Activated CD8-positive, alpha-beta T cell treated with anti-CD3 and anti-CD28 coated beads for 36 hours (primary cell): ENCODE measurements at regions not wholly inside any gene's neighbourhood (a gene's known extent, or its start where the extent isn't known, plus 50 kb on each side); places are given as distances from the start of the nearest gene placed in this dataset.
"Not testable (repeated sequence)": the region's sequence is repeated elsewhere in the genome, so short reads cannot be mapped to it uniquely, and the experiment has no call there.

Source experiments
- ATAC-seq: fragments of 200-7000 bp; cut with Tn5 transposase; one replicate; pipeline ENCODE4 v1.10.0; 2021; ENCODE audit warnings: mild to moderate bottlenecking, moderate library complexity
- CTCF ChIA-PET: fragments of 350-600 bp; sonication (Branson Sonifier 250); formaldehyde crosslinking; loops from one replicate; lab custom pipeline; 2021; ENCODE audit warnings: antibody characterized with exemption; lab: Charles Lee
- POLR2A ChIA-PET: fragments of 350-600 bp; sonication (Branson Sonifier 250); formaldehyde crosslinking; loops from one replicate; lab custom pipeline; 2021; ENCODE audit warnings: antibody characterized with exemption; lab: Charles Lee
- DNase-seq: peaks from one replicate; pipeline ENCODE4 v3.0.0-alpha.2; 2020
- H3K27ac Mint-ChIP-seq: one replicate; pipeline ENCODE4 v1.8.0; 2021; ENCODE audit warnings: mild to moderate bottlenecking, mixed read lengths
- H3K27me3 Mint-ChIP-seq: one replicate; pipeline ENCODE4 v1.8.0; 2021; ENCODE audit warnings: mixed read lengths
- H3K36me3 Mint-ChIP-seq: one replicate; pipeline ENCODE4 v1.8.0; 2021; ENCODE audit warnings: low read depth, mixed read lengths
- H3K4me1 Mint-ChIP-seq: one replicate; pipeline ENCODE4 v1.8.0; 2021; ENCODE audit warnings: low read depth, mixed read lengths
- H3K4me3 Mint-ChIP-seq: one replicate; pipeline ENCODE4 v1.8.0; 2021; ENCODE audit warnings: mild to moderate bottlenecking, moderate library complexity, mixed read lengths
- H3K9me3 Mint-ChIP-seq: one replicate; pipeline ENCODE4 v1.8.0; 2021; ENCODE audit warnings: mixed read lengths
- intact Hi-C: fragments of 100-400 bp; cut with micrococcal nuclease; formaldehyde crosslinking; loops from one replicate; pipeline ENCODE4 v1.10.0; 2022
- TF ChIP-seq, protein P1 (sequence below): fragments of 200-600 bp; IDR thresholded peaks from one replicate; pipeline ENCODE4 v1.8.0; 2022; ENCODE audit warnings: antibody characterized with exemption, mild to moderate bottlenecking

GRCh38 chrY:21028506-21028905 lies 272.6 kb downstream of the RPS4Y2 start:
- ATAC-seq (no peak), DNase-seq (no peak)
- no peak overlapping the region for H3K4me3 Mint-ChIP-seq
- TF ChIP-seq, protein P1, sequence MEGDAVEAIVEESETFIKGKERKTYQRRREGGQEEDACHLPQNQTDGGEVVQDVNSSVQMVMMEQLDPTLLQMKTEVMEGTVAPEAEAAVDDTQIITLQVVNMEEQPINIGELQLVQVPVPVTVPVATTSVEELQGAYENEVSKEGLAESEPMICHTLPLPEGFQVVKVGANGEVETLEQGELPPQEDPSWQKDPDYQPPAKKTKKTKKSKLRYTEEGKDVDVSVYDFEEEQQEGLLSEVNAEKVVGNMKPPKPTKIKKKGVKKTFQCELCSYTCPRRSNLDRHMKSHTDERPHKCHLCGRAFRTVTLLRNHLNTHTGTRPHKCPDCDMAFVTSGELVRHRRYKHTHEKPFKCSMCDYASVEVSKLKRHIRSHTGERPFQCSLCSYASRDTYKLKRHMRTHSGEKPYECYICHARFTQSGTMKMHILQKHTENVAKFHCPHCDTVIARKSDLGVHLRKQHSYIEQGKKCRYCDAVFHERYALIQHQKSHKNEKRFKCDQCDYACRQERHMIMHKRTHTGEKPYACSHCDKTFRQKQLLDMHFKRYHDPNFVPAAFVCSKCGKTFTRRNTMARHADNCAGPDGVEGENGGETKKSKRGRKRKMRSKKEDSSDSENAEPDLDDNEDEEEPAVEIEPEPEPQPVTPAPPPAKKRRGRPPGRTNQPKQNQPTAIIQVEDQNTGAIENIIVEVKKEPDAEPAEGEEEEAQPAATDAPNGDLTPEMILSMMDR: no peak
- no peaks in the 10 kb centered on the region for H3K36me3 Mint-ChIP-seq
- no peaks in the 10 kb centered on the region for H3K27me3 Mint-ChIP-seq
- H3K9me3 Mint-ChIP-seq: no peaks in the 10 kb centered on the region
- H3K4me1 Mint-ChIP-seq: peaks cover 34% of the 10 kb centered on the region
- ChIA-PET POLR2A (no interaction called here), CTCF (no interaction called here)
- H3K27ac Mint-ChIP-seq: no peak overlapping the region
- intact Hi-C loops: no loop called here

DNA sequence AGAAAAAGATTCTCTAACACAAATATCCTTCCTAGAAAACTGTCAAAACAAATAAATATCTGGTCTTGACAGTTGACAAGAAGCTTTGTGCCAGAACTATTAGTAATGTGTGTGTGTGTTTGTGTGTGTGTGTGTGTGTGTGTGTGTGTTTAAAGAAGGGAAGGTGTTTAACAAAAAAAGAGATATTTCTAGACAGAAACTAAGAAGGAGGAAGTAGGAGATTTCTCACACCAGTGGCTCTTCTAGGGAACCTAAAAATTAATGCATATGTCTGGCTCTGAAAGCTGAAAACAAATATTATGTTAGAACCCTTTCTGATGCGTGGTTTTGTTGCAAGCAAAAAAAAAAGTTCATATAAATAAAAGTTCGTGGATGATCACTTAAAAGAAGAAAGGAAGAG lies 277.5 kb downstream of the RPS4Y2 start:
- Mint-ChIP-seq H3K4me3 (no peak overlapping the region), H3K36me3 (no peaks in the 10 kb centered on the region), H3K4me1 (peaks cover 27% of the 10 kb centered on the region), H3K27ac (peak overlapping the region; percentile 38), H3K27me3 (no peaks in the 10 kb centered on the region), H3K9me3 (no peaks in the 10 kb centered on the region)
- intact Hi-C loops: no loop called here
- ChIA-PET POLR2A (interaction anchor here (1.7 kb wide), 1 partner anchor 11 kb away, joined by 5 read pairs; no protein-coding TSS in a partner anchor), CTCF (interaction anchor here (0.7 to 0.8 kb wide), 2 partner anchors 32 to 35 kb away, joined by 3 read pairs; no protein-coding TSS in a partner anchor)
- TF ChIP-seq, protein P1: no peak
- DNase-seq: no peak
- no peak for ATAC-seq

GRCh38 chrY:21034151-21035061 lies 278.5 kb downstream of the RPS4Y2 start:
- Mint-ChIP-seq H3K27me3 (no peaks in the 10 kb centered on the region), H3K36me3 (no peaks in the 10 kb centered on the region), H3K4me1 (peaks cover 22% of the 10 kb centered on the region), H3K4me3 (no peak overlapping the region), H3K9me3 (no peaks in the 10 kb centered on the region), H3K27ac (peak overlapping the region; percentile 86)
- ChIA-PET CTCF (no interaction called here), POLR2A (no interaction called here)
- TF ChIP-seq, protein P1: no peak
- intact Hi-C loops: no loop called here
- peak; percentile 60 for ATAC-seq
- peak; percentile 57 for DNase-seq

DNA sequence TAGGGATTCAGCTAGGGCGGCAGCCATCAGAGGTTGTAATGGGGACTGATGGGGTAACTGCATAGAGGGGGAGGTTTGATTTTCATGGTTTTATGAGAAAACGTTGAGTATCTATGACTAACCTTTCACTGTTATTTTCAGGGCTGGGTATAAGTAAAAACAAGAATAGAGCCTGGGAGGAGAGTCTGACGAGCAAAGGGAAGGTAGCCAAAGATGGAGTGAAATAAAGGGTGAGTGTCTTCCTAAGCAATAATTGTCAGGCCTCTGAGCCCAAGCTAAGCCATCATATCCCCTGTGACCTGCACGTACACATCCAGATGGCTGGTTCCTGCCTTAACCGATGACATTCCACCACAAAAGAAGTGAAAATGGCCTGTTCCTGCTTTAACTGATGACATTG lies 281.5 kb downstream of the RPS4Y2 start:
- H3K36me3 Mint-ChIP-seq, intact Hi-C loops, H3K27ac Mint-ChIP-seq, DNase-seq, ATAC-seq, H3K4me3 Mint-ChIP-seq, H3K9me3 Mint-ChIP-seq, POLR2A ChIA-PET, H3K27me3 Mint-ChIP-seq, CTCF ChIA-PET: not testable (repeated sequence)
- H3K4me1 Mint-ChIP-seq: peaks cover 22% of the 10 kb centered on the region

- CTCF ChIA-PET: no interaction called here
- peaks cover 6% of the 10 kb centered on the region for H3K4me1 Mint-ChIP-seq
- no peak overlapping the region for H3K4me3 Mint-ChIP-seq
- ATAC-seq (no peak), DNase-seq (no peak)
- no peak overlapping the region for H3K27ac Mint-ChIP-seq
- peaks cover 13% of the 10 kb centered on the region for H3K9me3 Mint-ChIP-seq
- POLR2A ChIA-PET: no interaction called here
- H3K27me3 Mint-ChIP-seq: no peaks in the 10 kb centered on the region
- TF ChIP-seq, protein P1: no peak
- intact Hi-C loops: no loop called here
- peaks cover 2% of the 10 kb centered on the region for H3K36me3 Mint-ChIP-seq
These were observed 283.9 kb downstream of the RPS4Y2 start for GRCh38 chrY:21039811-21040210.

- ATAC-seq, H3K4me1 Mint-ChIP-seq, CTCF ChIA-PET, intact Hi-C loops, POLR2A ChIA-PET, H3K27ac Mint-ChIP-seq, H3K27me3 Mint-ChIP-seq, H3K4me3 Mint-ChIP-seq, DNase-seq, H3K36me3 Mint-ChIP-seq: not testable (repeated sequence)
- H3K9me3 Mint-ChIP-seq: peaks cover 13% of the 10 kb centered on the region
These were observed 284.8 kb downstream of the RPS4Y2 start for GRCh38 chrY:21040711-21041110.
